Astrocyte (in vitro differentiated cells and primary cell): ENCODE measurements at regions not wholly inside any gene's neighbourhood (a gene's known extent, or its start where the extent isn't known, plus 50 kb on each side); places are given as distances from the start of the nearest gene placed in this dataset.

Experiments
- CTCF ChIP-seq: IDR thresholded peaks from 2 replicates; pipeline ENCODE4 v1.5.1; 2011; ENCODE audit warnings: low read depth, mild to moderate bottlenecking, inconsistent platforms, low read length, moderate library complexity; ENCODE audit not compliant: insufficient read depth
- EZH2 ChIP-seq: IDR thresholded peaks from 2 replicates; pipeline ENCODE4 v1.6.1; 2012; ENCODE audit warnings: mild to moderate bottlenecking, low read length, inconsistent platforms; ENCODE audit not compliant: insufficient read depth

- TF ChIP-seq CTCF (no peak), EZH2 (no peak)
Observed at GRCh38 chr14:51518711-51519110, 133.0 kb upstream of the FRMD6 start.
